ENCODE measurements at regions not wholly inside any gene's neighbourhood (a gene's known extent, or its start where the extent isn't known, plus 50 kb on each side); places are given as distances from the start of the nearest gene placed in this dataset.

DNA sequence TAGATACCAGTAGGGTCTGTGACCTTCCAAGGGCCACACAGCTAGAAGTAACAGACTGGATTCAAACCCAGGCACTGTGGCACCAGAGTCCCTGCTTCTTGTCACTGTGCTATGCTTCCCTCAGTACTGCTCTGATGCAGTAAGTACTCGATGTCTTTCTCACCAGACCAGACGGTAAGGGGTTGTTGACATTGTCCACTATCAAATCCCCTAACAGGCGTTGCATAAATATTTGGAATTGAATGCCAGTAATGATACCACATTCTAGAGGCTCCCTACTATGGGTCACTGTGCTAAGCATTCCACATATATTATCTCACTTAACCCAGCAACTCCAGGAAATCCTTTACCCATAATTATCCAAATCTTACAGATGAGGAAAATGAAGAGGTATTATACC, 223.1 kb downstream of the C1D start:
- no peaks in the 10 kb centered on the region for H3K79me2 ChIP-seq (ENCODE audit: control insufficient read depth, insufficient read depth, low read length)
- no peak for FAIRE-seq

DNA sequence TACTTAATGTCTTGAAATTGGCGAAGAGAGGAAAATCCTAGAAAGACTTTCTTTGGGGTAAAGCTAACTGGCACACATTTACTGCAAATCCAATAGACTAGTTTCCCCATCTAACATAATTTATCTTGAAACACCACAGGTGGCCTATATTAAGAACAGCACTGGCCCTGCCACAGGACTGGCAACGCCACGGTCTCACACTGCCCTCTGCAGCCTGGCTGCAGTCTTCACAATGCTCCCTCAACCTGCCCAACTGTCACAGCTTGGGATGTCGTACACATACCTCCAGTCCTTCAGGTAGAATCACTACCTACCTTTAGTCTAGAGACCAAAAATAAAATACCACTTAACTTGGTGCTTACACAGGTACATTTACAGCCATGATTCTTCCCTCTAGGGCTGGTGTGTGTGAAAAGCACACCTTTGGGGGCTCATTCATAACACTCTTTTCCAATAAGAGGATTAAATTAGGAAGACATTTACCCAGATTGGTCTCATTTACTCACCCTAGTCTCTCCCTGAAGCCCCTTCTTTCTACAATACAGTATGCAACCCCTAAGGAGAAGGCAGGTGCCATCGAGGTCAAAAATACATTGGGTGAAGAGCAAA, 222.2 kb downstream of the C1D start:
- FAIRE-seq (peak; percentile 86), DNase-seq (ENCODE audit: low read depth, low spot score) (peak; percentile 28)
- TF ChIP-seq EZH2 (IDR thresholded peaks at IDR 0.05; ENCODE audit: low read length): no peak
- TF ChIP-seq, protein P1, sequence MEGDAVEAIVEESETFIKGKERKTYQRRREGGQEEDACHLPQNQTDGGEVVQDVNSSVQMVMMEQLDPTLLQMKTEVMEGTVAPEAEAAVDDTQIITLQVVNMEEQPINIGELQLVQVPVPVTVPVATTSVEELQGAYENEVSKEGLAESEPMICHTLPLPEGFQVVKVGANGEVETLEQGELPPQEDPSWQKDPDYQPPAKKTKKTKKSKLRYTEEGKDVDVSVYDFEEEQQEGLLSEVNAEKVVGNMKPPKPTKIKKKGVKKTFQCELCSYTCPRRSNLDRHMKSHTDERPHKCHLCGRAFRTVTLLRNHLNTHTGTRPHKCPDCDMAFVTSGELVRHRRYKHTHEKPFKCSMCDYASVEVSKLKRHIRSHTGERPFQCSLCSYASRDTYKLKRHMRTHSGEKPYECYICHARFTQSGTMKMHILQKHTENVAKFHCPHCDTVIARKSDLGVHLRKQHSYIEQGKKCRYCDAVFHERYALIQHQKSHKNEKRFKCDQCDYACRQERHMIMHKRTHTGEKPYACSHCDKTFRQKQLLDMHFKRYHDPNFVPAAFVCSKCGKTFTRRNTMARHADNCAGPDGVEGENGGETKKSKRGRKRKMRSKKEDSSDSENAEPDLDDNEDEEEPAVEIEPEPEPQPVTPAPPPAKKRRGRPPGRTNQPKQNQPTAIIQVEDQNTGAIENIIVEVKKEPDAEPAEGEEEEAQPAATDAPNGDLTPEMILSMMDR (optimal IDR thresholded peaks at IDR 0.05 in 1 of 3, IDR thresholded peaks at IDR 0.05 in 1 of 3, conservative IDR thresholded peaks at IDR 0.05 in 1 of 3; ENCODE audit: extremely low read depth in 1 of 3, insufficient read depth in 2 of 3, low read length in 3 of 3): peak; percentile 94 to 100 (median 94)
- H3K9me3 ChIP-seq (ENCODE audit: control insufficient read depth, low read depth, low read length): no peaks in the 10 kb centered on the region
- dilution Hi-C loops (cut with MboI; ENCODE audit: extremely low pct_ligation_motif_present, low sequenced_read_pairs): no loop called here
- H3K4me3 ChIP-seq (ENCODE audit: control insufficient read depth in 2 of 3, extremely low read depth in 1 of 3, insufficient read depth in 2 of 3, low read depth in 1 of 3, low read length in 3 of 3): no peak overlapping the region
- no peaks in the 10 kb centered on the region for H3K79me2 ChIP-seq (ENCODE audit: control insufficient read depth, insufficient read depth, low read length)
- no peak overlapping the region for H3K27ac ChIP-seq (ENCODE audit: control insufficient read depth, insufficient read depth, low read length)
- no peaks in the 10 kb centered on the region for H4K20me1 ChIP-seq (ENCODE audit: control insufficient read depth, extremely low read depth, insufficient read depth, low read length)
- no peak overlapping the region for H3K4me2 ChIP-seq (ENCODE audit: control insufficient read depth, extremely low read depth, insufficient read depth, low read depth, low read length)
- H3K9me1 ChIP-seq (ENCODE audit: control insufficient read depth, extremely low read depth, insufficient read depth, low read length): no peaks in the 10 kb centered on the region
- H3K27me3 ChIP-seq (ENCODE audit: control insufficient read depth, extremely low read depth, insufficient read depth, low read length): no peaks in the 10 kb centered on the region
- no peak overlapping the region for H2AFZ ChIP-seq (ENCODE audit: control insufficient read depth, low read length)
- no peaks in the 10 kb centered on the region for H3K4me1 ChIP-seq (ENCODE audit: control insufficient read depth, extremely low read depth, insufficient read depth, low read length)
- H3K36me3 ChIP-seq (ENCODE audit: control insufficient read depth in 2 of 2, extremely low read depth in 1 of 2, insufficient read depth in 2 of 2, low read length in 2 of 2): no peaks in the 10 kb centered on the region
- no peak overlapping the region for H3K9ac ChIP-seq (ENCODE audit: control insufficient read depth, extremely low read depth, insufficient read depth, low read length)

More for the DNA sequence above, 223.1 kb downstream of the C1D start:
- no peak overlapping the region for H2AFZ ChIP-seq (ENCODE audit: control insufficient read depth, low read length)
- TF ChIP-seq EZH2 (IDR thresholded peaks at IDR 0.05; ENCODE audit: low read length): no peak
- TF ChIP-seq, protein P1 (optimal IDR thresholded peaks at IDR 0.05 in 1 of 3, IDR thresholded peaks at IDR 0.05 in 1 of 3, conservative IDR thresholded peaks at IDR 0.05 in 1 of 3; ENCODE audit: extremely low read depth in 1 of 3, insufficient read depth in 2 of 3, low read length in 3 of 3): no peak
- H3K36me3 ChIP-seq (ENCODE audit: control insufficient read depth in 2 of 2, extremely low read depth in 1 of 2, insufficient read depth in 2 of 2, low read length in 2 of 2): no peaks in the 10 kb centered on the region
- DNase-seq (ENCODE audit: low read depth, low spot score): no peak
- dilution Hi-C loops (cut with MboI; ENCODE audit: extremely low pct_ligation_motif_present, low sequenced_read_pairs): no loop called here
- H3K4me2 ChIP-seq (ENCODE audit: control insufficient read depth, extremely low read depth, insufficient read depth, low read depth, low read length): no peak overlapping the region
- no peaks in the 10 kb centered on the region for H3K27me3 ChIP-seq (ENCODE audit: control insufficient read depth, extremely low read depth, insufficient read depth, low read length)
- no peak overlapping the region for H3K27ac ChIP-seq (ENCODE audit: control insufficient read depth, insufficient read depth, low read length)
- H3K9me1 ChIP-seq (ENCODE audit: control insufficient read depth, extremely low read depth, insufficient read depth, low read length): no peaks in the 10 kb centered on the region
- H4K20me1 ChIP-seq (ENCODE audit: control insufficient read depth, extremely low read depth, insufficient read depth, low read length): no peaks in the 10 kb centered on the region
- no peaks in the 10 kb centered on the region for H3K4me1 ChIP-seq (ENCODE audit: control insufficient read depth, extremely low read depth, insufficient read depth, low read length)
- no peaks in the 10 kb centered on the region for H3K9me3 ChIP-seq (ENCODE audit: control insufficient read depth, low read depth, low read length)
- no peak overlapping the region for H3K4me3 ChIP-seq (ENCODE audit: control insufficient read depth in 2 of 3, extremely low read depth in 1 of 3, insufficient read depth in 2 of 3, low read depth in 1 of 3, low read length in 3 of 3)
- H3K9ac ChIP-seq (ENCODE audit: control insufficient read depth, extremely low read depth, insufficient read depth, low read length): no peak overlapping the region
